ENCODE measurements at regions not wholly inside any gene's neighbourhood (a gene's known extent, or its start where the extent isn't known, plus 50 kb on each side); places are given as distances from the start of the nearest gene placed in this dataset.

DNA sequence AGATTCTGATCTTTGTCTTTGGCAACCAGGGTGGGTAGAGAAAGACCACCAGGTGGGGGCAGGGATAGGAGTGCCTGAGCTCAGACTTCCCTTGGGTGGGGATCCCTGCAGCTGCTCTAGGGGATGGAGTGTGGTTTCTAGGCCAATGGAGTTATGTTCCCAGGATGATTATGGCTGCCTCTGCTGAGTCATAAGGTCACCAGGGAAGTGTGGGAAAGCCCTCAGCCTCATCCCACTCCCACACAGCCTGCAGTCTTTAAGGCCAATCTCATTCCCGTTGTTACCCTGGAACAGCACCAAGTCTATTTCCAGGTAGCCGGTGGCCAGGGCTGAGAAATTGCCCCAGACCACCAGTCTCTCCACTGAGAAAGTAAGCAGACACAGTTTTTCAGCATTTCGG, 2269.3 kb upstream of the RAG2 start:
- Mint-ChIP-seq H3K27ac (ENCODE audit: unreplicated experiment) (no peak overlapping the region), H3K4me1 (ENCODE audit: unreplicated experiment) (no peaks in the 10 kb centered on the region), H3K4me3 (ENCODE audit: unreplicated experiment) (no peak overlapping the region), H3K36me3 (ENCODE audit: low read depth, unreplicated experiment) (no peaks in the 10 kb centered on the region), H3K9me3 (ENCODE audit: unreplicated experiment) (no peaks in the 10 kb centered on the region), H3K27me3 (ENCODE audit: unreplicated experiment) (peaks cover 3% of the 10 kb centered on the region)
- TF ChIP-seq, protein P1, sequence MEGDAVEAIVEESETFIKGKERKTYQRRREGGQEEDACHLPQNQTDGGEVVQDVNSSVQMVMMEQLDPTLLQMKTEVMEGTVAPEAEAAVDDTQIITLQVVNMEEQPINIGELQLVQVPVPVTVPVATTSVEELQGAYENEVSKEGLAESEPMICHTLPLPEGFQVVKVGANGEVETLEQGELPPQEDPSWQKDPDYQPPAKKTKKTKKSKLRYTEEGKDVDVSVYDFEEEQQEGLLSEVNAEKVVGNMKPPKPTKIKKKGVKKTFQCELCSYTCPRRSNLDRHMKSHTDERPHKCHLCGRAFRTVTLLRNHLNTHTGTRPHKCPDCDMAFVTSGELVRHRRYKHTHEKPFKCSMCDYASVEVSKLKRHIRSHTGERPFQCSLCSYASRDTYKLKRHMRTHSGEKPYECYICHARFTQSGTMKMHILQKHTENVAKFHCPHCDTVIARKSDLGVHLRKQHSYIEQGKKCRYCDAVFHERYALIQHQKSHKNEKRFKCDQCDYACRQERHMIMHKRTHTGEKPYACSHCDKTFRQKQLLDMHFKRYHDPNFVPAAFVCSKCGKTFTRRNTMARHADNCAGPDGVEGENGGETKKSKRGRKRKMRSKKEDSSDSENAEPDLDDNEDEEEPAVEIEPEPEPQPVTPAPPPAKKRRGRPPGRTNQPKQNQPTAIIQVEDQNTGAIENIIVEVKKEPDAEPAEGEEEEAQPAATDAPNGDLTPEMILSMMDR (IDR thresholded peaks at IDR 0.05; ENCODE audit: unreplicated experiment): no peak
- DNase-seq (ENCODE audit: low spot score): no peak

DNA sequence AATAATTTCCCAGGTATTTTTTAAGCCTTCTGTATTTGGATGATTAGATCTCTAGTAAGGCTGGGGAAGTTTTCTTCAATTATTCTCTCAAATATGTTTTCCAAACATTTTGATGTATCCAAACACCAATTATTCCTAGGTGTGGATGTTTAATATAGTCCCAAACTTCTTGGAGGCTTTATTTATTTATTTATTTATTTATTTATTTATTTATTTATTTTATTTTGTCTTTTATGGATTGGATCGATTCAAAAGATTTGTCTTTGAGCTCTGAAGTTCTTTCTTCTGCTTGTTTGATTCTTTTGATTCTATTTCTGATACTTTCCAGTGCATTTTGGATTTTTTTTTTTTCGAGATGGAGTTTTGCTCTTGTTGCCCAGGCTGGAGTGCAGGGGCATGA, 2267.9 kb upstream of the RAG2 start:
- DNase-seq (ENCODE audit: low spot score): no peak
- H3K27ac Mint-ChIP-seq (ENCODE audit: unreplicated experiment): no peak overlapping the region
- no peak overlapping the region for H3K4me3 Mint-ChIP-seq (ENCODE audit: unreplicated experiment)
- no peaks in the 10 kb centered on the region for H3K4me1 Mint-ChIP-seq (ENCODE audit: unreplicated experiment)
- peaks cover 3% of the 10 kb centered on the region for H3K27me3 Mint-ChIP-seq (ENCODE audit: unreplicated experiment)
- no peaks in the 10 kb centered on the region for H3K36me3 Mint-ChIP-seq (ENCODE audit: low read depth, unreplicated experiment)
- TF ChIP-seq, protein P1 (IDR thresholded peaks at IDR 0.05; ENCODE audit: unreplicated experiment): no peak
- no peaks in the 10 kb centered on the region for H3K9me3 Mint-ChIP-seq (ENCODE audit: unreplicated experiment)

DNA sequence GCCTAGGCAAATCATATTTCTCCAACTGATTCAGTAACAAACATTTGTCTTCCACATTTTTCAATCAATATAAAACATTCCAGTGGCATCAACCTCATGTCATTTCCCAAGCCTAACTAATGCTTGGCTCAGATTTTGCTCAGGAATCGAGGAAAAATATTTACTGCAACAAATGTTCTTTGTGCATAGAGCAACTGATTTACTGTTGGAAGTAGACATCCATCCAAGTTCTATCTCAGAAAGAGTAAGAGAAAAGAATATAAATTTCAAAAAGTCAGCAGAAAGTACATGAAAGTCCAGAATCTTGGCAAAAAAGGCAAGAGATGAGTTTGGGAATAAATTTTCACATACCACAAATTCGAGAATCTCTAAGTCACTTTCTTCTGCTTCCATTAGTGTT, 2245.0 kb upstream of the RAG2 start:
- DNase-seq (ENCODE audit: low spot score): no peak
- Mint-ChIP-seq H3K4me1 (ENCODE audit: unreplicated experiment) (no peaks in the 10 kb centered on the region), H3K27me3 (ENCODE audit: unreplicated experiment) (no peaks in the 10 kb centered on the region), H3K9me3 (ENCODE audit: unreplicated experiment) (no peaks in the 10 kb centered on the region), H3K27ac (ENCODE audit: unreplicated experiment) (no peak overlapping the region), H3K4me3 (ENCODE audit: unreplicated experiment) (no peak overlapping the region), H3K36me3 (ENCODE audit: low read depth, unreplicated experiment) (no peaks in the 10 kb centered on the region)
- TF ChIP-seq, protein P1 (IDR thresholded peaks at IDR 0.05; ENCODE audit: unreplicated experiment): no peak

DNA sequence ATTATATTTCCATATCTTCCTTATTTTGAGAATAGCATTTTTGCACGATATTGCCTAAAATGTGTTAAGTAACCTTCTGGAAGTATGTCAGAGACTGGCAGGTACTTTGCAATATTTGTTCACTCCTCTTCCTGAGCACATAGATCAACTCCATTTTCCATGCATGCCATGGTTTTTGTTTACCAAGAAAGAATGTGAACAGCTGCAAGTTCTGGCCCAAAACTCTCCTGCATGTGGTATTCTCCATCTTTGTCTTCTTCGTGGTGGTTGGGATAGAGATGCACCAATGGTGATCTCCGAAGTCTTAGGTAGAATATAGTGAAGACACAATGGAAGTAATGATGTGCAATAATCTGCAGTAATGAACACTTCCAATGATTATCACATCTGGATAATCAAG, 2241.0 kb upstream of the RAG2 start:
- Mint-ChIP-seq H3K27me3 (ENCODE audit: unreplicated experiment) (no peaks in the 10 kb centered on the region), H3K4me1 (ENCODE audit: unreplicated experiment) (no peaks in the 10 kb centered on the region), H3K36me3 (ENCODE audit: low read depth, unreplicated experiment) (no peaks in the 10 kb centered on the region), H3K27ac (ENCODE audit: unreplicated experiment) (no peak overlapping the region), H3K4me3 (ENCODE audit: unreplicated experiment) (no peak overlapping the region), H3K9me3 (ENCODE audit: unreplicated experiment) (no peaks in the 10 kb centered on the region)
- TF ChIP-seq, protein P1 (IDR thresholded peaks at IDR 0.05; ENCODE audit: unreplicated experiment): no peak
- no peak for DNase-seq (ENCODE audit: low spot score)

DNA sequence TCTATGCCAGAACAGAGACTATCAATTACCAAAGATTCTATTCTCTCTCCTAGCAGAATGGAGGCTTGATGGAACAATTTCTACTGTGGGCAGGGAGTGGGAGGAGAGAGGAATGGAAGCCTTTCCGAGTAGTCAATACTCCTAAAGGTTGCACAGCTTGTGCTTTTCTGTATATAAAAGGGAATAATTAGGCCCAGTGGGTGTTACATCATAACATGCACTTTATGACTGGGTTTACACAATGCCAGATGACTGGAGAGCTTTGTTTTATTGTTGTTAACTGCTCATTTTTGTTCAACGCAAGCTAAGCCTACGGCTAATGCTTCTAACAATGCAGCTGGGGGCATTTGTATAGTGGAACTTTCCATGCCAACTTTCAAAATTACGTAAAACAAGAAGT, 2237.9 kb upstream of the RAG2 start:
- Mint-ChIP-seq H3K27me3 (ENCODE audit: unreplicated experiment) (no peaks in the 10 kb centered on the region), H3K4me3 (ENCODE audit: unreplicated experiment) (no peak overlapping the region), H3K9me3 (ENCODE audit: unreplicated experiment) (no peaks in the 10 kb centered on the region), H3K36me3 (ENCODE audit: low read depth, unreplicated experiment) (no peaks in the 10 kb centered on the region), H3K27ac (ENCODE audit: unreplicated experiment) (no peak overlapping the region), H3K4me1 (ENCODE audit: unreplicated experiment) (no peaks in the 10 kb centered on the region)
- TF ChIP-seq, protein P1 (IDR thresholded peaks at IDR 0.05; ENCODE audit: unreplicated experiment): no peak
- DNase-seq (ENCODE audit: low spot score): no peak
